B cell (primary cell): ENCODE measurements at regions not wholly inside any gene's neighbourhood (a gene's known extent, or its start where the extent isn't known, plus 50 kb on each side); places are given as distances from the start of the nearest gene placed in this dataset.

Experiments
- ATAC-seq: fragments of 200-7000 bp; cut with Tn5 transposase; one replicate; pipeline ENCODE4 v1.10.0; 2021; ENCODE audit warnings: low read depth, mild to moderate bottlenecking, moderate number of reproducible peaks, moderate library complexity
- CTCF ChIA-PET: fragments of 350-600 bp; sonication (Branson Sonifier 250); formaldehyde crosslinking; loops from one replicate; lab custom pipeline; 2021; ENCODE audit warnings: antibody characterized with exemption, inconsistent platforms; lab: Charles Lee
- POLR2A ChIA-PET: fragments of 350-600 bp; sonication (Branson Sonifier 250); formaldehyde crosslinking; loops from one replicate; lab custom pipeline; 2021; ENCODE audit warnings: antibody characterized with exemption; lab: Charles Lee
- DNase-seq: peaks from one replicate; pipeline ENCODE4 v3.0.0; 2013
- H2AFZ ChIP-seq: 2 replicates; pipeline ENCODE4 v1.6.1; 2012; ENCODE audit warnings: mild to moderate bottlenecking, low read depth, low read length; ENCODE audit not compliant: insufficient read depth, poor library complexity, severe bottlenecking
- H3K27ac ChIP-seq, 2 donors: 1 replicate in 1 of 2; 2 replicates in 1 of 2; pipeline ENCODE4 v1.5.1; 2012 to 2013; ENCODE audit warnings: low read length in 2 of 2, mild to moderate bottlenecking in 2 of 2, moderate library complexity in 1 of 2
- H3K27me3 ChIP-seq, 4 experiments: fragments of 200-600 bp in 1 of 4; sonication (generic) in 1 of 4; replicated peaks in 1 of 4; 1 replicate in 2 of 4; 2 replicates in 2 of 4; pipeline versions ENCODE4 v1.6.1 to v1.7.0; 2013 to 2016; ENCODE audit warnings: low read length in 3 of 4, mild to moderate bottlenecking in 2 of 4, mixed read lengths in 1 of 4, moderate library complexity in 1 of 4; ENCODE audit not compliant: insufficient read depth in 4 of 4, control insufficient read depth in 3 of 4; ENCODE audit errors: control extremely low read depth in 1 of 4
- H3K36me3 ChIP-seq, 2 experiments: replicated peaks in 1 of 2; 1 replicate in 1 of 2; 2 replicates in 1 of 2; pipeline versions ENCODE4 v1.6.1 to v1.7.1; 2013; ENCODE audit warnings: low read length in 1 of 2; ENCODE audit not compliant: insufficient read depth in 2 of 2, control insufficient read depth in 1 of 2; ENCODE audit errors: control extremely low read depth in 1 of 2, extremely low read depth in 1 of 2
- H3K4me1 ChIP-seq, 2 donors: fragments of 200-600 bp in 1 of 2; sonication (generic) in 1 of 2; 1 replicate in 1 of 2; 2 replicates in 1 of 2; pipeline versions ENCODE4 v1.5.1 to v1.6.1; 2013 to 2017; ENCODE audit warnings: low read length in 2 of 2; ENCODE audit not compliant: control insufficient read depth in 2 of 2, insufficient read depth in 2 of 2
- H3K4me2 ChIP-seq: replicated peaks from 2 replicates; pipeline ENCODE3; 2012; ENCODE audit warnings: mild to moderate bottlenecking, low read depth, low read length; ENCODE audit not compliant: poor library complexity, severe bottlenecking
- H3K4me3 ChIP-seq, 5 experiments: fragments of 200-600 bp in 1 of 5; sonication (generic) in 1 of 5; 1 replicate in 3 of 5; 2 replicates in 2 of 5; pipeline versions ENCODE4 v1.5.1 to v1.7.0; 2011 to 2016; ENCODE audit warnings: low read length in 4 of 5, mild to moderate bottlenecking in 4 of 5, low read depth in 2 of 5, control low read depth in 1 of 5, moderate library complexity in 1 of 5; ENCODE audit not compliant: insufficient read depth in 1 of 5; ENCODE audit errors: control extremely low read depth in 1 of 5, extremely low read depth in 1 of 5
- H3K79me2 ChIP-seq: fragments of 200-600 bp; sonication (generic); one replicate; pipeline ENCODE4 v1.6.0; 2016; ENCODE audit warnings: low read length; ENCODE audit not compliant: control insufficient read depth, insufficient read depth
- H3K9ac ChIP-seq: fragments of 200-600 bp; sonication (generic); 2 replicates; pipeline ENCODE4 v1.6.1; 2017; ENCODE audit warnings: mild to moderate bottlenecking, low read length, moderate library complexity
- H3K9me3 ChIP-seq, 3 donors: one replicate each; pipeline versions ENCODE4 v1.6.1 to v1.7.1; 2013; ENCODE audit warnings: low read length in 2 of 3; ENCODE audit not compliant: control insufficient read depth in 2 of 3, insufficient read depth in 1 of 3; ENCODE audit errors: control extremely low read depth in 1 of 3
- H4K20me1 ChIP-seq: 2 replicates; pipeline ENCODE4 v1.6.0; 2012; ENCODE audit warnings: mild to moderate bottlenecking, low read length; ENCODE audit not compliant: insufficient read depth, control insufficient read depth, poor library complexity, severe bottlenecking
- H3K27ac Mint-ChIP-seq: one replicate; pipeline ENCODE4 v1.8.0; 2021; ENCODE audit warnings: mixed read lengths
- H3K27me3 Mint-ChIP-seq: one replicate; pipeline ENCODE4 v1.8.0; 2021; ENCODE audit warnings: mixed read lengths
- H3K4me1 Mint-ChIP-seq: one replicate; pipeline ENCODE4 v1.8.0; 2021; ENCODE audit warnings: mixed read lengths
- H3K4me3 Mint-ChIP-seq: one replicate; pipeline ENCODE4 v1.8.0; 2021; ENCODE audit warnings: mixed read lengths
- H3K9me3 Mint-ChIP-seq: one replicate; pipeline ENCODE4 v1.8.0; 2022; ENCODE audit warnings: mixed read lengths; ENCODE audit not compliant: insufficient read depth
- EZH2 ChIP-seq: IDR thresholded peaks from 2 replicates; pipeline ENCODE4 v1.6.1; 2012; ENCODE audit warnings: borderline replicate concordance, low read depth, mild to moderate bottlenecking, moderate library complexity, low read length; ENCODE audit not compliant: insufficient read depth, poor library complexity, severe bottlenecking
- WGBS: methylation state at CpG from one replicate; pipeline ENCODE4 v1.1.5; 2013; ENCODE audit warnings: missing lambda C conversion rate; ENCODE audit not compliant: insufficient coverage; 5-methylcytosine and 5-hydroxymethylcytosine counted together
- intact Hi-C: fragments of 100-400 bp; cut with micrococcal nuclease; formaldehyde crosslinking; loops from one replicate; pipeline ENCODE4 v1.10.0; 2022
- TF ChIP-seq, protein P1 (sequence below): fragments of 200-600 bp; IDR thresholded peaks from one replicate; pipeline ENCODE4 v1.8.0; 2022; ENCODE audit warnings: antibody characterized with exemption, mild to moderate bottlenecking

DNA sequence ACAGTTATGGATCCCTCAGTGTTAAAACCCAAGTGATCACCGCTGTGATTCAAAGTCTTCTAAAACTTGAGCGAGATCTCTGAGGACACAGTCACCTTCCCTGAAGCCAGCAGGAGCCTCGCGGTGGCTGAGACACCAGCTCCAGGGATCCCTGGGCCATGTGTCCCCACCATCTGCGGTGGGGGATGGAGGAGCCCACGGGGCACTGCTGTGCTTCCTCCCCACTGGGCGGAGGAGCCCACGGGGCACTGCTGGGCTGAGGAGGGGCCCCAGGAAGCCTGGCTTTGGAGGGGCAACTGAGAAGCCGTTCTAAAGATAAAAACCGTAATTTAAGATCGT is 65.7 kb upstream of the METRNL start:
- 83% methylated on average over 9 of the region's 11 CpGs for WGBS
- Histone ChIP-seq H3K4me2 (no peak overlapping the region), H2AFZ (no peak overlapping the region), H3K36me3 (no peaks in the 10 kb centered on the region), H3K9ac (no peak overlapping the region), H3K27ac (no peak overlapping the region), H3K9me3 (peaks cover 0 to 8% (median 1%) of the 10 kb centered on the region in 3 donors), H3K4me1 (no peaks in the 10 kb centered on the region), H4K20me1 (no peaks in the 10 kb centered on the region), H3K79me2 (no peaks in the 10 kb centered on the region), H3K4me3 (no peak overlapping the region), H3K27me3 (no peaks in the 10 kb centered on the region)
- ChIA-PET POLR2A (no interaction called here), CTCF (no interaction called here)
- Mint-ChIP-seq H3K4me1 (no peaks in the 10 kb centered on the region), H3K27me3 (no peaks in the 10 kb centered on the region), H3K9me3 (no peaks in the 10 kb centered on the region), H3K4me3 (no peak overlapping the region), H3K27ac (no peak overlapping the region)
- DNase-seq: no peak
- intact Hi-C loops: no loop called here
- ATAC-seq: no peak
- TF ChIP-seq, protein P1, sequence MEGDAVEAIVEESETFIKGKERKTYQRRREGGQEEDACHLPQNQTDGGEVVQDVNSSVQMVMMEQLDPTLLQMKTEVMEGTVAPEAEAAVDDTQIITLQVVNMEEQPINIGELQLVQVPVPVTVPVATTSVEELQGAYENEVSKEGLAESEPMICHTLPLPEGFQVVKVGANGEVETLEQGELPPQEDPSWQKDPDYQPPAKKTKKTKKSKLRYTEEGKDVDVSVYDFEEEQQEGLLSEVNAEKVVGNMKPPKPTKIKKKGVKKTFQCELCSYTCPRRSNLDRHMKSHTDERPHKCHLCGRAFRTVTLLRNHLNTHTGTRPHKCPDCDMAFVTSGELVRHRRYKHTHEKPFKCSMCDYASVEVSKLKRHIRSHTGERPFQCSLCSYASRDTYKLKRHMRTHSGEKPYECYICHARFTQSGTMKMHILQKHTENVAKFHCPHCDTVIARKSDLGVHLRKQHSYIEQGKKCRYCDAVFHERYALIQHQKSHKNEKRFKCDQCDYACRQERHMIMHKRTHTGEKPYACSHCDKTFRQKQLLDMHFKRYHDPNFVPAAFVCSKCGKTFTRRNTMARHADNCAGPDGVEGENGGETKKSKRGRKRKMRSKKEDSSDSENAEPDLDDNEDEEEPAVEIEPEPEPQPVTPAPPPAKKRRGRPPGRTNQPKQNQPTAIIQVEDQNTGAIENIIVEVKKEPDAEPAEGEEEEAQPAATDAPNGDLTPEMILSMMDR: no peak
- no peak for TF ChIP-seq EZH2

DNA sequence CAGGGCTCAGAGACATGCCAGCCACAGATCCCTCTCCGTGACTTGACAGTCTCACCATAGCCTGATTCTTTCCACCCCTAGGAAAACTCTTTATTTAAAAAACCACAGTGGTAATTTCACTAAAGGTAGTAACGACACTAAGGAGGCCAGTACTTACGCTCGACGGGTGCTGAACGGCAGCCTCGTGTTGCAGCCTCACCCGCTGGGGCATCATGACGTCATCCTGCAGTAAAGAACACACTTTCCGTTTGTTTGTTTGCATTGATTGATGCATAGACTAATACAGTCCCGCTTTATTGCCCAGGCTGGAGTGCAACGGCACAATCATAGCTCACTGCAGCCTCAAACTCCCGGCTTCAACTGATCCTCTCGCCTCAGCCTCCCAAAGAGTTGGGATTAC is 65.1 kb upstream of the METRNL start:
- Histone ChIP-seq H3K79me2 (no peaks in the 10 kb centered on the region), H4K20me1 (no peaks in the 10 kb centered on the region), H3K36me3 (no peaks in the 10 kb centered on the region), H3K4me1 (no peaks in the 10 kb centered on the region), H3K4me2 (no peak overlapping the region), H3K9me3 (peaks cover 0 to 8% (median 1%) of the 10 kb centered on the region in 3 donors), H3K27ac (no peak overlapping the region), H3K9ac (no peak overlapping the region), H3K27me3 (no peaks in the 10 kb centered on the region), H3K4me3 (no peak overlapping the region), H2AFZ (no peak overlapping the region)
- ATAC-seq (no peak), DNase-seq (no peak)
- Mint-ChIP-seq H3K9me3 (no peaks in the 10 kb centered on the region), H3K4me3 (no peak overlapping the region), H3K4me1 (no peaks in the 10 kb centered on the region), H3K27me3 (no peaks in the 10 kb centered on the region), H3K27ac (no peak overlapping the region)
- ChIA-PET POLR2A (no interaction called here), CTCF (no interaction called here)
- WGBS: 95% methylated on average over 14 of the region's 14 CpGs
- no peak for TF ChIP-seq EZH2
- TF ChIP-seq, protein P1: no peak
- intact Hi-C loops: no loop called here
